ENCODE measurements at regions not wholly inside any gene's neighbourhood (a gene's known extent, or its start where the extent isn't known, plus 50 kb on each side); places are given as distances from the start of the nearest gene placed in this dataset.

- CTCF ChIA-PET = interaction anchor here (0.7 to 1.5 kb wide), 4 partner anchors 95 to 357 kb away, joined by 3 to 11 read pairs (median 6); no protein-coding TSS in a partner anchor
- peak; percentile 33 for DNase-seq (ENCODE audit: low read depth, low spot score)
- H3K9ac ChIP-seq (ENCODE audit: low read length) = no peak overlapping the region
Observed at GRCh38 chr2:43127208-43127940, 99.0 kb downstream of the ZFP36L2 start.

More at GRCh38 chr2:43127208-43127940, 99.0 kb downstream of the ZFP36L2 start:
- Histone ChIP-seq H3K79me2 (ENCODE audit: insufficient read depth, low read length) (no peaks in the 10 kb centered on the region), H3K4me2 (ENCODE audit: low read length) (no peak overlapping the region), H2AFZ (ENCODE audit: low read depth, low read length, poor library complexity, severe bottlenecking) (no peak overlapping the region), H3K27me3 (ENCODE audit: insufficient read depth, low read length) (no peaks in the 10 kb centered on the region), H4K20me1 (ENCODE audit: insufficient read depth) (no peaks in the 10 kb centered on the region), H3K9me2 (ENCODE audit: insufficient read depth) (no peaks in the 10 kb centered on the region), H3K27ac (ENCODE audit: low read depth, low read length) (no peak overlapping the region), H3K36me3 (ENCODE audit: control insufficient read depth in 1 of 2, insufficient read depth in 2 of 2, low read length in 2 of 2) (no peaks in the 10 kb centered on the region), H3K4me1 (ENCODE audit: control insufficient read depth in 1 of 2, insufficient read depth in 2 of 2, low read length in 2 of 2) (peaks cover 20 to 23% of the 10 kb centered on the region in 2 experiments), H3K9me3 (ENCODE audit: control insufficient read depth in 1 of 2, insufficient read depth in 1 of 2, low read depth in 1 of 2, low read length in 2 of 2) (no peaks in the 10 kb centered on the region), H3K4me3 (replicated peaks in 1 of 2; ENCODE audit: low read depth in 1 of 2, low read length in 2 of 2) (no peak overlapping the region)
- intact Hi-C loops (cut with micrococcal nuclease) = no loop called here
- TF ChIP-seq MAX (IDR thresholded peaks at IDR 0.05) (no peak), ATF3 (IDR thresholded peaks at IDR 0.05) (no peak), CTCF (IDR thresholded peaks at IDR 0.05 in 2 of 3, conservative IDR thresholded peaks at IDR 0.05 in 1 of 3; ENCODE audit: borderline replicate concordance in 1 of 3, insufficient read depth in 1 of 3, low read depth in 2 of 3, low read length in 2 of 3) (peak in 2 of 3 experiments; percentile 77 to 82; a peak in 4 of 6 replicates), EGR1 (IDR thresholded peaks at IDR 0.05; ENCODE audit: low read depth) (no peak)
- ChIA-PET RAD21 (ENCODE audit: low non-redundant PET in 1 of 2, low total read pairs in 2 of 2, uncharacterized antibody in 2 of 2, unreplicated experiment in 2 of 2) (interaction anchor here in 1 of 2 experiments (0.5 to 1.2 kb wide), 2 partner anchors 101 to 103 kb away, joined by 4 to 7 read pairs; no protein-coding TSS in a partner anchor), POLR2A (no interaction called here)
- no TSS peak for BruUV-seq (replicated peaks)
- ATAC-seq = peak; percentile 64
